Cardiac fibroblast (primary cell): ENCODE measurements at regions not wholly inside any gene's neighbourhood (a gene's known extent, or its start where the extent isn't known, plus 50 kb on each side); places are given as distances from the start of the nearest gene placed in this dataset.

Experiments used
- DNase-seq, 2 donors: peaks; one replicate each; pipeline versions ENCODE4 v3.0.0 to v3.0.0-alpha.2; 2010; ENCODE audit warnings: low read depth in 2 of 2
- H3K4me3 ChIP-seq, 2 donors: replicated peaks in 1 of 2; 1 replicate in 1 of 2; 2 replicates in 1 of 2; pipeline ENCODE4 v1.5.1; 2011; ENCODE audit warnings: low read depth in 2 of 2, low read length in 2 of 2, mild to moderate bottlenecking in 2 of 2, moderate library complexity in 1 of 2
- CTCF ChIP-seq: IDR thresholded peaks from one replicate; pipeline ENCODE4 v1.5.1; 2011; ENCODE audit warnings: low read depth, mild to moderate bottlenecking, low read length, inconsistent platforms

DNA sequence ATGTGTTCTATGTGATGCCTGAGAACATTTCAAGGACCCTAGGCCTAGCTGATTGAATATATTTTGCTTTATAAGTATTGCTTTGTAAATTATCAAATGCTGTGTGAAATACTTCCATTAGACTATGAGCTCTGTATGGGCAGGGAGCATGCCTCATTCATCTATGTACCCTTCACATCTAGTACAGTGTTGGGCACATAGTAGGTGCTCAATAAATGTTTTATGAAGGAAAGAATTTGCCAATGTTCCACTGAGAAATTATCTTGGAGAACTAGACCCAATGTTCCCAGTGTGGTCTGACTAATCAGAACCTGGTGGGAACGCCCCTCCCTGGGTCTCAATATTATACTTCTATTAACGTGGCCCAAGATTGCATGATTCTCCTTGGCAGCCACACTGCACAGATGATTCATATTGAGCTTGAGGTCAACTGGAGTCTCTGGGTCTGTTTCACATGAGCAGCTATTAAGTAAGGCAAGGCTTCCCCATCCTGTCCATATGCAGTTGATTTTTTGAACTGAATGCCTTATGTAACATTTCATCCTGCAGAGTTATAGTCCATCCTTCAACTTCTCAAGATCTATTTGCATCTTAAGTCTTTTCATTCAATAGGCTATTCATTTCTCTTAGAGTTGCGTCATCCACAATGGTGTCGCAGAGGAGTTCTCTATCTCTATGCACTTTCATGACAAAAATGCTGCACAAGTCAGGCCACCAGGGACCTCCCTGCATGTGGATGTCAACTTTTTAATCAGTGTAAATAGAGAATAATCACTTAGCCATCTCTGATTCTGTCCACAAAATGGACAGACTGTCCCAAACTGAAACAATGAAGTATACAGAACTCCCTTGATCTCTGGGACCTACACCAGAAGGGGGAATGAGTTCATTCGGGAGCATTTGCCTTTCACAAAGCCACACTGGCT, 257.6 kb downstream of the CYP26B1 start:
- DNase-seq, result peak; percentile 93 to 98
- no peak for TF ChIP-seq CTCF
- H3K4me3 ChIP-seq, result no peak overlapping the region

GRCh38 chr2:71888751-71889445, 258.8 kb downstream of the CYP26B1 start:
- DNase-seq, result peak in 1 of 2 donors; percentile 36
- no peak overlapping the region for H3K4me3 ChIP-seq
- TF ChIP-seq CTCF, result no peak

- no peak for DNase-seq
- no peak for TF ChIP-seq CTCF
- no peak overlapping the region for H3K4me3 ChIP-seq
Measured at GRCh38 chr2:71887196-71887595, 260.5 kb downstream of the CYP26B1 start.

- peak in 1 of 2 donors; percentile 46 for DNase-seq
- H3K4me3 ChIP-seq, result no peak overlapping the region
- TF ChIP-seq CTCF, result no peak
Measured at GRCh38 chr2:71886241-71886640, 261.4 kb downstream of the CYP26B1 start.

DNA sequence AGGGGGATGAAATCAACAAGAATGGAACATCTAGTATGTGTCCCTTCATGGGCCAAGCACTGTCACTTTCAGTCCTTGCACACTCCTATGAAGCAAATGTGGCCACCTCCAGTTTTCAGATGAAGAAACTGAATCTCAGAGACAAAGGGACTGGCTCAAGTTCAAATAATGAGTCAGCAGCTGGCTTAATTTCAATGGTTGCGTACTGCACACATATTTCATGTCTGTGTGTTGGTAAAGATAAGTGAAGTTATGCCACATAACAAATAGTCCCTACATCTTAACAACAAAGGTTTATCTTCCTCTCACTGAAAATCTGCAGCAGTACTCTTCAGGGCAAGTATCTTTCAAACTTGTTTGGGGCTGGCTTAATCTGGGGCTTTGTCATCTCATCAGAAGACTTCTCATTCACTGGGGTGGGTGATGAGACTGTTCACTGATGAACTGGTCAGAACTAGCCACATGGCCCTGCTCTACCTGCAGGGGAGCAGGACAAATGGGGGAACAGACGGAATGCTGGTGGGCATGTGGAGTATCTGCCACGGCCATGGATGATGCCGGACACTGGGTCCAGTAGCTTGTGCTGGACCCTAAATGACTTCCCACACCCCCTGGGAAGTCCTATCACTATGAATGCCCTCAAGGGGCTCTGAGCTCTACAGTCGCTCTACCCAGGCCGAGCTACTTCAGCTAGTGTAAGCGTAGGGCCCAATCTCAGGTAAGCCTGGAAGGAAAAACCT, 263.2 kb downstream of the CYP26B1 start:
- H3K4me3 ChIP-seq, result no peak overlapping the region
- DNase-seq, result peak; percentile 85 to 95
- TF ChIP-seq CTCF, result no peak

DNA sequence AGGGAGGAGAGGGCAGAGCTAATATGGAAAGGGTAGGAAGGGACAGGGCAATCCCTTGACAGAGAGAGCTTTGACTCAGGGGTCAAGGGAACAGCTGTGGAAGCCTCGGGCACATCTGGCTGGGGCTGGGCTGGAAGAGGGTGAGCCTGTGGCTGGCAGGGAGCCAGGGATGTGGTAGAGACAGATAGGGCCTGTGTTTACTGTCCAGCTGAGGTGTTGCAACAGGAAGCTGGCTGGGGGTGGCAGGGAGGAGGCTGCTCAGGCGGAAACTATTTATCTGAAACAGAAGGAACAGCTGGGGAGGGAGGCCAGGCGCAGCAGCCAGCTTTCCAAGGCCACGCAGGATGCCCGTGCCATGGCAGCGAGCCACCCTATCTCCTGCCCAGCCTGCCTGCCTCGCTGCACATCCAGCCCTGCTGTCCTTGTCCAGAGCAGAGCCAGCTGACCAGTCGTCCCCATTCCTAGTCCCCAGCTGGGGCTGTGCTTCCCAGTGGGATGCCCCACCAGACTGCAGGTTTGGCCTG, 264.7 kb downstream of the CYP26B1 start:
- peak; percentile 95 for DNase-seq
- TF ChIP-seq CTCF, result no peak
- no peak overlapping the region for H3K4me3 ChIP-seq
